Adrenal gland (tissue), 9 donors: ENCODE measurements at regions not wholly inside any gene's neighbourhood (a gene's known extent, or its start where the extent isn't known, plus 50 kb on each side); places are given as distances from the start of the nearest gene placed in this dataset.

Experiments
- DNase-seq, 7 donors: peaks; one replicate each; pipeline ENCODE4 v3.0.0-alpha.2; 2019 to 2020
- H3K27ac ChIP-seq, 5 donors: fragments of 200-600 bp; sonication (generic) in 4 of 5; 1 replicate in 3 of 5; 2 replicates in 2 of 5; pipeline versions ENCODE4 v1.5.1 to v1.8.0; 2016 to 2020; ENCODE audit warnings: mild to moderate bottlenecking in 1 of 5
- H3K27me3 ChIP-seq: fragments of 200-600 bp; 2 replicates; pipeline ENCODE4 v1.8.0; 2021
- H3K36me3 ChIP-seq, 2 donors: fragments of 200-600 bp; replicated peaks in 1 of 2; 1 replicate in 1 of 2; 2 replicates in 1 of 2; pipeline versions ENCODE4 v1.5.1 to v1.8.0; 2018 to 2022
- H3K4me1 ChIP-seq, 2 donors: fragments of 200-600 bp; replicated peaks in 1 of 2; 1 replicate in 1 of 2; 2 replicates in 1 of 2; pipeline versions ENCODE4 v1.5.1 to v1.8.0; 2018 to 2021
- H3K4me3 ChIP-seq, 4 donors: fragments of 200-600 bp; sonication (generic) in 3 of 4; one replicate each; pipeline ENCODE4 v1.5.1; 2016 to 2018
- H3K9me3 ChIP-seq, 3 donors: fragments of 200-600 bp; sonication (generic) in 1 of 3; replicated peaks in 1 of 3; 1 replicate in 2 of 3; 2 replicates in 1 of 3; pipeline versions ENCODE4 v1.5.1 to v1.8.0; 2016 to 2021
- CTCF ChIP-seq, 6 experiments: fragments of 450-650 bp in 4 of 6; fragments of 200-600 bp in 2 of 6; sonication (generic) in 1 of 6; IDR thresholded peaks; 1 replicate in 5 of 6; 2 replicates in 1 of 6; pipeline versions ENCODE4 v1.5.1 to v1.8.0; 2016 to 2021; ENCODE audit warnings: antibody characterized with exemption in 6 of 6, mild to moderate bottlenecking in 2 of 6, moderate library complexity in 1 of 6
- POLR2A ChIP-seq, 2 donors: fragments of 450-650 bp; IDR thresholded peaks; one replicate each; pipeline ENCODE4 v1.6.1; 2017; ENCODE audit warnings: antibody characterized with exemption in 2 of 2, mild to moderate bottlenecking in 2 of 2, moderate library complexity in 1 of 2
- WGBS, 4 donors: extraction: QIAGEN DNeasy Blood & Tissue Kit in 2 of 4; methylation state at CpG; one replicate each; pipeline versions ENCODE4 v1.1.5 to v1.1.7; 2013 to 2017; 5-methylcytosine and 5-hydroxymethylcytosine counted together
- intact Hi-C, 2 donors: fragments of 100-400 bp; cut with DNase I; formaldehyde crosslinking; loops; one replicate each; pipeline versions ENCODE4 v1.14.1 to v1.15.0; 2022 to 2023
- donor health status: healthy with polysubstance abuse.
- donor health status: Bipolar disorder and iron deficiency.
- donor health status: DM: yes; HTN: yes; CAD: no.
- donor health status: DM: no; HTN: no; CAD: no.
- donor health status: DM: no; HTN: no; CAD: no.

GRCh38 chr7:153097511-153098201, 338.1 kb downstream of the ACTR3B start:
- H3K4me1 ChIP-seq: no peaks in the 10 kb centered on the region
- 62 to 72% (median 68%) methylated on average over 8 of the region's 8 CpGs for WGBS, 4 donors
- H3K9me3 ChIP-seq: no peaks in the 10 kb centered on the region
- no peak overlapping the region for H3K4me3 ChIP-seq
- H3K36me3 ChIP-seq: no peaks in the 10 kb centered on the region
- DNase-seq: no peak
- no peak overlapping the region for H3K27ac ChIP-seq
- intact Hi-C loops: no loop called here
- H3K27me3 ChIP-seq: no peaks in the 10 kb centered on the region
- no peak for TF ChIP-seq CTCF (IDR thresholded peaks at IDR 0.05)
- no peak for TF ChIP-seq POLR2A (IDR thresholded peaks at IDR 0.05)

GRCh38 chr7:153099235-153099634, 339.7 kb downstream of the ACTR3B start:
- Histone ChIP-seq H3K9me3 (no peaks in the 10 kb centered on the region), H3K4me3 (no peak overlapping the region), H3K27ac (no peak overlapping the region), H3K27me3 (no peaks in the 10 kb centered on the region), H3K36me3 (no peaks in the 10 kb centered on the region), H3K4me1 (no peaks in the 10 kb centered on the region)
- TF ChIP-seq POLR2A (IDR thresholded peaks at IDR 0.05) (no peak), CTCF (IDR thresholded peaks at IDR 0.05) (no peak)
- WGBS, 4 donors: 52 to 78% (median 67%) methylated on average over 6 to 8 of the region's 8 CpGs
- intact Hi-C loops: no loop called here
- no peak for DNase-seq

- Histone ChIP-seq H3K9me3 (no peaks in the 10 kb centered on the region), H3K36me3 (no peaks in the 10 kb centered on the region), H3K4me3 (no peak overlapping the region), H3K27ac (no peak overlapping the region), H3K4me1 (no peaks in the 10 kb centered on the region), H3K27me3 (no peaks in the 10 kb centered on the region)
- WGBS, 4 donors: 75 to 84% (median 77%) methylated on average over 11 of the region's 11 CpGs
- TF ChIP-seq POLR2A (IDR thresholded peaks at IDR 0.05) (no peak), CTCF (IDR thresholded peaks at IDR 0.05) (no peak)
- intact Hi-C loops: no loop called here
- no peak for DNase-seq
Observed at GRCh38 chr7:153100691-153101237, 341.2 kb downstream of the ACTR3B start.

GRCh38 chr7:153103202-153103601, 343.6 kb downstream of the ACTR3B start:
- TF ChIP-seq CTCF (IDR thresholded peaks at IDR 0.05): no peak
- no peak for TF ChIP-seq POLR2A (IDR thresholded peaks at IDR 0.05)
- Histone ChIP-seq H3K36me3 (no peaks in the 10 kb centered on the region), H3K27me3 (no peaks in the 10 kb centered on the region), H3K9me3 (no peaks in the 10 kb centered on the region), H3K4me3 (no peak overlapping the region), H3K27ac (no peak overlapping the region), H3K4me1 (no peaks in the 10 kb centered on the region)
- intact Hi-C loops: no loop called here
- 73 to 80% (median 74%) methylated on average over 6 of the region's 6 CpGs for WGBS, 4 donors
- no peak for DNase-seq
